Vagina (tissue), 2 donors: ENCODE measurements at regions not wholly inside any gene's neighbourhood (a gene's known extent, or its start where the extent isn't known, plus 50 kb on each side); places are given as distances from the start of the nearest gene placed in this dataset.

Experiments used
- POLR2A ChIP-seq, 2 donors: fragments of 450-650 bp; IDR thresholded peaks; one replicate each; pipeline ENCODE4 v1.6.1; 2017; ENCODE audit warnings: antibody characterized with exemption in 2 of 2, mild to moderate bottlenecking in 2 of 2, moderate library complexity in 2 of 2
- TF ChIP-seq, protein P1 (sequence below), 3 experiments: fragments of 450-650 bp in 2 of 3; fragments of 200-600 bp in 1 of 3; sonication (generic) in 1 of 3; IDR thresholded peaks; one replicate each; pipeline ENCODE4 v1.5.1; 2017 to 2019; ENCODE audit warnings: antibody characterized with exemption in 3 of 3, mild to moderate bottlenecking in 2 of 3, moderate library complexity in 2 of 3

GRCh38 chr4:34280131-34280530, 1964.2 kb downstream of the ARAP2 start:
- TF ChIP-seq, protein P1, sequence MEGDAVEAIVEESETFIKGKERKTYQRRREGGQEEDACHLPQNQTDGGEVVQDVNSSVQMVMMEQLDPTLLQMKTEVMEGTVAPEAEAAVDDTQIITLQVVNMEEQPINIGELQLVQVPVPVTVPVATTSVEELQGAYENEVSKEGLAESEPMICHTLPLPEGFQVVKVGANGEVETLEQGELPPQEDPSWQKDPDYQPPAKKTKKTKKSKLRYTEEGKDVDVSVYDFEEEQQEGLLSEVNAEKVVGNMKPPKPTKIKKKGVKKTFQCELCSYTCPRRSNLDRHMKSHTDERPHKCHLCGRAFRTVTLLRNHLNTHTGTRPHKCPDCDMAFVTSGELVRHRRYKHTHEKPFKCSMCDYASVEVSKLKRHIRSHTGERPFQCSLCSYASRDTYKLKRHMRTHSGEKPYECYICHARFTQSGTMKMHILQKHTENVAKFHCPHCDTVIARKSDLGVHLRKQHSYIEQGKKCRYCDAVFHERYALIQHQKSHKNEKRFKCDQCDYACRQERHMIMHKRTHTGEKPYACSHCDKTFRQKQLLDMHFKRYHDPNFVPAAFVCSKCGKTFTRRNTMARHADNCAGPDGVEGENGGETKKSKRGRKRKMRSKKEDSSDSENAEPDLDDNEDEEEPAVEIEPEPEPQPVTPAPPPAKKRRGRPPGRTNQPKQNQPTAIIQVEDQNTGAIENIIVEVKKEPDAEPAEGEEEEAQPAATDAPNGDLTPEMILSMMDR (IDR thresholded peaks at IDR 0.05) = no peak
- no peak for TF ChIP-seq POLR2A (IDR thresholded peaks at IDR 0.05)
